ENCODE measurements at regions not wholly inside any gene's neighbourhood (a gene's known extent, or its start where the extent isn't known, plus 50 kb on each side); places are given as distances from the start of the nearest gene placed in this dataset.

DNA sequence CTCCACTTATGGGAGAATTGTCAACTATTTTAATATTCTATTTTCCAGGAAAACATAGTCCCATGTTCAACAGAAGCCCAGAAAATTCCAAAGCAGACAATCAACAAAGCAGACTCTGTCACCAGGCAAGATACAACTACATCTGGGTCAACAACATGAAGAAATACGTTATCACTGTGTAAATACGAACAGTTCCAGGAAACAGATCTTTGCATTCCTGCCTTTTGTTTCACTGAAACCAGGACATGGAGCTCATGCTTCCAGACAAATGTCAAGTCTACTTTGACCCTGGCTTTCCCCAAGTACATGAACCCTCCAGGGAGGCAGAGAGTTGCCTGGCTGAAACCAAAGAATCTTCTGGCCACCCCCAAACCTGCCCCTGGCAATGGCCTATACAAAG is 106.7 kb downstream of the SETD4 start:
- TF ChIP-seq, protein P1, sequence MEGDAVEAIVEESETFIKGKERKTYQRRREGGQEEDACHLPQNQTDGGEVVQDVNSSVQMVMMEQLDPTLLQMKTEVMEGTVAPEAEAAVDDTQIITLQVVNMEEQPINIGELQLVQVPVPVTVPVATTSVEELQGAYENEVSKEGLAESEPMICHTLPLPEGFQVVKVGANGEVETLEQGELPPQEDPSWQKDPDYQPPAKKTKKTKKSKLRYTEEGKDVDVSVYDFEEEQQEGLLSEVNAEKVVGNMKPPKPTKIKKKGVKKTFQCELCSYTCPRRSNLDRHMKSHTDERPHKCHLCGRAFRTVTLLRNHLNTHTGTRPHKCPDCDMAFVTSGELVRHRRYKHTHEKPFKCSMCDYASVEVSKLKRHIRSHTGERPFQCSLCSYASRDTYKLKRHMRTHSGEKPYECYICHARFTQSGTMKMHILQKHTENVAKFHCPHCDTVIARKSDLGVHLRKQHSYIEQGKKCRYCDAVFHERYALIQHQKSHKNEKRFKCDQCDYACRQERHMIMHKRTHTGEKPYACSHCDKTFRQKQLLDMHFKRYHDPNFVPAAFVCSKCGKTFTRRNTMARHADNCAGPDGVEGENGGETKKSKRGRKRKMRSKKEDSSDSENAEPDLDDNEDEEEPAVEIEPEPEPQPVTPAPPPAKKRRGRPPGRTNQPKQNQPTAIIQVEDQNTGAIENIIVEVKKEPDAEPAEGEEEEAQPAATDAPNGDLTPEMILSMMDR (IDR thresholded peaks at IDR 0.05; ENCODE audit: low read depth, low read length, missing control alignments): no peak
- H3K4me3 ChIP-seq (replicated peaks; ENCODE audit: low read depth, low read length): no peak overlapping the region
- DNase-seq (ENCODE audit: extremely low read depth, low read depth): no peak

DNA sequence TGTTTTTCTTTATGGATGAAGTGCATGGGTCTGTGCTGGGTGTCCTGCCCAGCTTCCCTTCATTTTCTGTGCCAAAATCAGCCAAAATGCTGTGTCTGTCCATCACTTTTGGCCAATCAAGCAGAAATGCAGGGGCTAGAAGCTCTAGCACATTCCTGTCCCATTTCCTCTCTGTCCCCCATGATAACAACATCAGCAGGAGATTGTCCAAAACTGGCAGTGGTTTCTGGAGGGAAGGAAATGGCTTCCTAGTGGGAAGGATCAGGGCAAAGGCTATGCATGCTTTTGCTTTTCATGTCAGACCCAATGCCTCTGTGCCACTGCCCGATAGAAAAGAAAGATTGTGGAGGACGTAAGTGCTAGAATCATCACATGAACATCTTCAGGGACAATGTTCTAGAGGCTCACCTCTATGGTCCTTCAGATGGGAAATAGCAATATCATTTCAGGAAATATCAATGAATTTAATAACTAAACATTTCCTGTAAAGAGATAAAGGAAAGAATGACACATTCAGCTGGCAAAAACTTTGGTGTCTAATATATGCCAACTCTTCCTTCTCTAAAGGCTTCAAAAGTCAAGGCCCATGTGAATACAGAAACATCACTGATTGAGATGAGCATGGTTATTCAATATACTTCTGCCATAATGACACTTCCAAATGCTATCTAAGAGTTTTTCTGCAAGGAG is 107.5 kb downstream of the SETD4 start:
- no peak for DNase-seq (ENCODE audit: extremely low read depth, low read depth)
- TF ChIP-seq, protein P1 (IDR thresholded peaks at IDR 0.05; ENCODE audit: low read depth, low read length, missing control alignments): no peak
- H3K4me3 ChIP-seq (replicated peaks; ENCODE audit: low read depth, low read length): no peak overlapping the region

DNA sequence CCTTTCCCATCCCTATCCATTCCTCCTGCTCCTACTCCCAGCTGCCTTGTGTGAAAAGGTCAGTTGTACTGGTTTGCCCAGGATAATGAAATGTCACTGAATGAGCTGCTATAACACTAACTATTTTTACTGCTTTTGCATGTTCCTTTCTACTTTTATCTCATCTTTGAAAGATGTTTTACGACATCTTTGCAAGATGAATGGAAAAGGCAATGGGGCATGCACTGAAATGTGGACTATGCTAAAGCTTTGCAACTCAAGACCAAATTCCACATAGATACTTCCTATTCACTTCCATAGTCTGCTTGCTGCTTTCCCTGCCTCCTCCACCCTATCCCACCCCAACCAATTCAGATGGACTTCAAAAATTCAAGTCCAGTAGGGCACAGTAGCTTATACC is 111.3 kb downstream of the SETD4 start:
- DNase-seq (ENCODE audit: extremely low read depth, low read depth): no peak
- no peak overlapping the region for H3K4me3 ChIP-seq (replicated peaks; ENCODE audit: low read depth, low read length)
- TF ChIP-seq, protein P1 (IDR thresholded peaks at IDR 0.05; ENCODE audit: low read depth, low read length, missing control alignments): no peak

DNA sequence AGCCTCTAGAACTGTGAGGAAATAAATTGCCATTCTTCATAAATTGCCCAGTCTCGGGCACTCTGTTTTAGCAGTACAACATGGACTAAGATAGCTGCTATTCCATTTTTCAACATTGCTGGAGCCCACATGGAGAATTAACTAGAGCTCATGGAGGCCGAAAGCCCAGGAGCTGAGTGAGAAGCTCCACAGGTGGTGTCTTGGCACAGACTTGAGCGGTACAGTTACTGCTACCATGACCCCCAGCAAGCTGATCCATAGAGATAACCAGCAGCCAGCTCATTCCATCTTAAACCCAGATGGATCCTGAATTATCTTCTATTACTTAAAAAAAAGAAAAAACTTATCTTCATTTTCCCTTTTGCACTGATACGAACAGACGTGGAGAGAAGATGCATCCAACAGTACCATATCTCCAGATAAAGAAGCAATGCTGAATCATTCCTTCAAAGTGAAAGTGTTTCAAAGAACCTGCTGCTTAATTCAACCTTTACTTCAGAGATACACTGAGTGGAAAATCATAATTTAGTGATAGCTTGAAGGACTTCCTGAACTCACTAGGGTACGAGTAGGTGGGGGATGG is 115.1 kb downstream of the SETD4 start:
- TF ChIP-seq, protein P1 (IDR thresholded peaks at IDR 0.05; ENCODE audit: low read depth, low read length, missing control alignments): no peak
- no peak for DNase-seq (ENCODE audit: extremely low read depth, low read depth)
- H3K4me3 ChIP-seq (replicated peaks; ENCODE audit: low read depth, low read length): no peak overlapping the region

- TF ChIP-seq, protein P1 (IDR thresholded peaks at IDR 0.05; ENCODE audit: low read depth, low read length, missing control alignments): no peak
- no peak overlapping the region for H3K4me3 ChIP-seq (replicated peaks; ENCODE audit: low read depth, low read length)
- DNase-seq (ENCODE audit: extremely low read depth, low read depth): no peak
These were observed 116.6 kb downstream of the SETD4 start for GRCh38 chr21:35943752-35944151.

- no peak overlapping the region for H3K4me3 ChIP-seq (replicated peaks; ENCODE audit: low read depth, low read length)
- no peak for DNase-seq (ENCODE audit: extremely low read depth, low read depth)
- TF ChIP-seq, protein P1 (IDR thresholded peaks at IDR 0.05; ENCODE audit: low read depth, low read length, missing control alignments): no peak
These were observed 117.8 kb downstream of the SETD4 start for GRCh38 chr21:35942211-35943144.

Measured in HFF-Myc (cell line).